ENCODE measurements at regions not wholly inside any gene's neighbourhood (a gene's known extent, or its start where the extent isn't known, plus 50 kb on each side); places are given as distances from the start of the nearest gene placed in this dataset.
A peak's percentile ranks its signal among the peaks of the same experiment; 100 is the strongest.

DNA sequence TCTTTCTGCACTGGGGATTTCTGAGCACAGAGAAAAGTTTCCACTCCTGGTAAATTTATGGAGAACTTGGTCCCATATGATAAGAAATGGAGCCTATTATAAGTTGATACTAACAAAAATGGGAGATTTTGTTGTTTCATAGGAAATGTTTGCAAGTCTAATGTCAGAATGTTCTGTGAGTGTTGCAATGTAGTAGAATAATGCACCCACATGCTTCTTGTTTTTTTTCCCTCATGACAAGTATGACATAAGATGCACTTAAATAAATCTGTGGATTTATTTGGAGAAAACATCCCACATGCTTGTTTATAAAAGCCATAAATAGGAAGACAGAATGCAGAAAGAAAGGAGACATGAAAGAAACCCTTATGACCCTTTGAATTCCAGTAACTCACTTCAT lies 50.8 kb upstream of the KCNJ6 start:
- peak; percentile 29 to 32 for DNase-seq

DNA sequence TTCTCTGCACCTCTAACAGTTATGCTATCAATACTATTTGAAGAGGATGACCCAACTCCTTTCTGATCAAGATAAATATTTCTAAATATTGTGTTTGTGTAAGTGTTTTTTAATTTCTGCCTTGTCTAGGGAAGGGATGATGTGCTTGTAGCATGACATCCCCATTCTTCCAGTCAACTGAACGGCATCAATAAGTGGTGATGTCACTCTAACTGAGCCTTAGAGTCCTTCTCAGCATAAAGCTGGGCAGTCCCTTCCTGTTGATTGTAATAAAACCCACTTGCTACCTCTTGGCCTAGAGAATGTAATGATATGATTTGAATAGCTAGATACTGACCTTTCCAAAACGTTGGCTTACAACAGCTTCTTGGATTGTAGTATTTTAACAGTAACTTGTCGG lies 52.5 kb upstream of the KCNJ6 start:
- DNase-seq: no peak

DNA sequence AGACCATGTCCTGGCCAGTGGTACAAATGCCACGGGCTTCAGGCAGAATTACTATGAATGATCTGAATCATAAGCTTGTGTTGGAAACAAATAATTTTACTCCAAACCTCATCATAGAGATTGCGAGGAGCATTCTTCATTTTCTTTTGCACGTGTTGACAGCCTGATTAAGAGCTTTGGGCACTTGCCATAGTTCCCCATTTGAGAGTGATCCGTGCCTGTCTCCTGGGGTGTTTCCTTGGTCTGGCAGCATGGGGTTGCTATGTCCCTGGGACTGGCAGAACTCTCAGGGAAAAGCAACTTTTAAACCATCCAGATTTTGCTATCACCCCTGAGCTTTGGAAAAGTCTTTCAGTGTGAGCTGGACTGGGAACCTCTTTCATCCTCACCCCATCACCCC lies 54.3 kb upstream of the KCNJ6 start:
- DNase-seq: no peak

DNA sequence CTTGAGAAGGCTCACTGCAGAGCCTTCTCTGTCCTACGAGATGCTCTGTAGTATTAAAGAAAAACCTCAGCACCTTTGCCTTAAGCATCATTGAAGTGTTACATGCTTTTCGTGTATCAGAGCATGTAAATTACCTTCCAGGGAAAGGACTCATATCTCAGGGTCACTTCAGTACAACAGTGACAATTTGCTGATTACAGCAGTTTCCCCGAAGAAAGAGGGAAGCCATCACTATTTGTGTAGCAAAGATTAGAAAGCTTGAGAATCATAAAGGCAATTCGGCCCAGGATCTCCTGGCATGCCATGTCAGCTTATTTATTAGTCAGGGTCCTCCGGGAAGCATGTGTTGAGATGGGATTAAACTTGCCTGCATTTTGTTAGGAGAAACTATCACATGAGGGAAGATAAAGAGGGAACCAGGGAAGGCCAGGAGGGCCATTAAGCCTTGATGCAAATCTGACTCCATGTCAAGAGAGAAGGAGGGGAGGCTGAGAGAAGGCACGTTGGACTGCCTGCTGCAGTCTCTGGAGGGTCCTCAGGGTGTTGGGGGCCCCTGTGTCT lies 55.2 kb upstream of the KCNJ6 start:
- DNase-seq: no peak

DNA sequence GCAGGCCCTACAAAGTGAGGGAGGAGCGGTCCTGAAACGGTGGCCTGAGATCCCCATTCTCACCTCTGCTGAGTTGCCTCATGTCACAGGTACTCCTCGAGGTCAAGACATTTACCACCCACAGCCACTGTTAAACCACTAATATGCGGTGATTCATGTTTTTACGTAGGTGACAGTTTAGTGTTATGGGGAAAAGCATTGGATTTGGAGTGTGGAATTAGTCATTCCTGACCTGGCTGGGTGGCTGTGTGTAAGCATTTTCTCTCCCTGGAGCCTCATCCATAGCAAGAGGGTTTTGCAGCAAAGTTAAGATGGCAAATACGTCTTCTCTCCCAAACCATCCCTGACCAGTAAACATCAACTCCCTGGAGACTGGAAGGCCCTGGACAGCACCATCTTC lies 57.8 kb upstream of the KCNJ6 start:
- DNase-seq: no peak

DNA sequence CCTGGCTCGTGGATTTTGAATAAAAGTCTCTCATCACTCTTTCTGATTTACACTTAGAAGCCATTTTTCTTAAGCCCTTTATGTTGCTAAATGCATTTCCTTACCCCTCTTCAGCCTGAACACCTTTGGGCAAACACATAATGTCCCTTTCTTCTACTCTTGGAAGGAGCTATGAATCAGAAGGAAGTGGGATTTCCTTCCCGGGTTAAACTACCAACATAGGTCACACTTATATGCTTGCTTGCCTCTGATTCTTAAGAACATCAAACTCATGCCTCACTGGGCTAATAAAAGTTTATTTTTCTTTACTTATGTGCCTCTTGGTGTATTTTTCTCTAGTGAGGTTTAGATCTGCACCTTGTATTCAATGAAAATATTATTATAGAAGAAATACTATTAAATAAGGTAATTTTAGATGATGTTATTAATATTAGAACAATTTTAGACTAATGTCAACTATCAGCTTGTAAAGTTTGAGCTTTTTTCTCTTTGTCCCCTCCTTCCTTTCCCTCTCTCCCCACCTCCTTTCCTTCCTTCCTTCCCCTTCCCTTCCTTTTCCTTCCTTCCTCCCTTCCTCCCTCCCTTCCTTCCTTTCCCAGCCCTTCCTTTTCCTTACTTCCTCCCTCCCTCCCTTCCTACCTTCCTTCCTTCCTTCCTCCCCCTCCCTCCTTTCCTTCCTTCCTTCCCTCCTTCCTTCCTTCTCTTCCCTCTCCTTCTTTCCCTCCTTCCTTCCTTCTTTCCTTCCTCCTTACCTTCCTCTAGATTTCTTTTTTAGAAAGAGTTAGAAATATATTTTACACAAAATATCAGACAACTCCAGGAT lies 66.5 kb upstream of the KCNJ6 start:
- no peak for DNase-seq

DNA sequence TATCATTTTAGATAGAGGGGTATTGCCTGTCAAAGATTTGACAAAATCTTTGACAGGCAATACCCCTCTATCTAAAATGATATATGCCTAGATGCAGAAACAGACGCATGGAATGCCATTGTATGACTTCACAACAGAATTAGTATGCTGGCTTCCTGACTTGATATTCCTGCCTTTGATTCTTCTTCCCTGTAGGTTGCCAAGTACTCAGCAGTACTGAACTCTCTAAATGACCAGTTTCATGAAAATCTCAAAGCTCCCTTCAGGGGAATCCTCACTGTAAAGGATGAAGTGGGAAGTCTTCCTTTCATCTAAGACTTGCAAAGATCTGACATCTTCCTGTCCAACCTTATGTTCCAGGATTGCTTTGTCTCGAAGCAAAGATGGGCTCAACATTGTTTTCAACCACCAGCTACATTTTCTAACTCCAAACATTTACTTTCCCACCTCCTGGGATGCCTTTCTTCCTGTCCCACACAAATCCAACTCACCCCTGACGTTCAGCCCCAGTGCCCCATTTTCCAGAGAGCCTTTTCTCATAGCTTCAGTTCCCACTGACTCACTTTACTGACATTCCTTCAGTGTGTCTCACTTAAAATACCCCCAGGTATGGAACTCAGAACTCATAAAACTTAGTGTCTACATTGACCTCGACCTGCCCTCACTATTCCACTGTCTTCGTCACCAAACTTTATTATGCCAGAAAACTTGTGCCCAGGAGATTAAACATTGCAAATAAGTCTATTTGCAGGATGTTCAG lies 67.3 kb upstream of the KCNJ6 start:
- no peak for DNase-seq

DNA sequence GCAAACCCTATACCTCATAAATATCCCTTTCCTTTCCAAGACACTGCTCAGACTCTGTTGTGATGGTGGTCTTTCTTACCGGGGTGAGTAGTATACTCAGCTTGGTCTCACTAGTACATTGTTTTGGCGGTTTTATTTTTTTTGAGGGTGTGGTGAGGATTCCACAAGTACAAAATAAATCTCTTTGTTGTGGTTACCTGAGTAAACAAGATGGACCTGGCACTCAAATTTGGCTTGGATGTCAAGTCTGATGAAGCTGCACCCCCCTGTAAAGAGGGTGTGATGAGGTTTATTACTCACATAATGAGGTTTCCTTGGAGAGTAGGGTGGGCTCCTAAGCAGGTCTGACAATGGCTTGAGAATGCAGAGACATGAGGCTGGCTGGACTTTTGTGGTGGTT lies 68.2 kb upstream of the KCNJ6 start:
- DNase-seq: no peak

DNA sequence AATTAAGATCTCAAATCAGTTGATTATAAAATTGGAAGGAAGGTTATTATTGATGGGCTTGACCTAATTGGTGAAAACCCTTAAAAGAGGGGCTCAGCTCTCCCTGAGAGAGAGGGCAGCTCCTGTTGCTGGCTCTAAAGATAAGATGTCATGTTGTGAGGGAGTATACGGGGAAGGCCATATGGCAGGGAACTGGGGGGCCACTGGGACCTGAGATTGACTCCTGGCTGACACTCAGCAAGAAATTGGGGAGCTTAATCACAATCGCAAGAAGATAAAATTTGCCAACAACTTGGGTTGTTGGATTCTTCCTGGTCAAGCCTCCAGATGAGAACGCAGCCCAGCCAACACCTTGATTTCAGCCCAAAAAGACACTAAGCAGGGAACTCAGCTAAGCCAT lies 69.7 kb upstream of the KCNJ6 start:
- DNase-seq: no peak

DNA sequence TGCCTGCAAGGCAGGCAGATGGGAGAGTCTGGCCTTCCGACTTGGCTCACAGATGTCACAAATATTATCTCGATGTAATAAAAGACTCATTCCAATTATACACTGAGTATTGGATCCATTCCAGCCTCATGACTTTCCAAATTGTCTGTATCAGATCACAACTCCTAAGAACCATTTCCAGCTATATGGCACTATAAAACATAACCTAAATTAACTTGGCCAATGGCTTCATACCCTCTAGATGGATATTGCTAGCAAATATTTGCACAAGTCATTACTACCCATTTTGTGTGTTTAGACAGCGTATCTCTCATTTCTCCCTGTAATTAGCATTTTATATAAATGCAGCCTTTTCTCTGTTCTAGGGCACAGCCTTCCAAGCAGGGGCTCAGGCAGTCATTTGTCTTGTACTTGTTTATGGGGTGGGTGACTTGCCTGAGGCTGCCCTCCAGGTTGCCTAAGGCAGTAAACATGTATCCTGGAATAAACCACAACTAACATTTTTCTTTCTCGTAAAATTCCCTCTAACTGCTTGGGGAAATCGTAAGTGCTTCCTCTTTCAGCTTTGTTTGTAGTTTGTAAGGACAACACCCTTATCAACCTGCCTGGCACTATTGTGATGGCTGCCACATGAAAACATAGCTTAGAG lies 70.6 kb upstream of the KCNJ6 start:
- no peak for DNase-seq

DNA sequence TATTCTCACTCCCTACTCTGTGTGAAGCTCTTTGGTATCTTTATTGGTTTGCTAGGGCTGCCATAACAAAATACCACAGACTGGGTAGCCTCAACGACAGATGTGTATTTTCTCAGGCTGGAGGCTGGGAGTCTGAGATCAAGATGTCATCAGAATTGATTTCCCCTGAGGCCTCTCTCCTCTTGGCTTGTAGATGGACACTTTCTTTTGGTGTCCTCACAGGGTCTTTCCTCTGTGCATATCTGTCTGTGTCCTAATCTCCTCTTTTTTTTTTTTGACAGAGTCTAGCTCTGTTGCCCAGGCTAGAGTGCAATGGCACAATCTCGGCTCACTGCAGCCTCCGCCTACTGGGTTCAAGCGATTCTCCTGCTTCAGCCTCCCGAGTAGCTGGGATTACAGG lies 71.4 kb upstream of the KCNJ6 start:
- no peak for DNase-seq

DNA sequence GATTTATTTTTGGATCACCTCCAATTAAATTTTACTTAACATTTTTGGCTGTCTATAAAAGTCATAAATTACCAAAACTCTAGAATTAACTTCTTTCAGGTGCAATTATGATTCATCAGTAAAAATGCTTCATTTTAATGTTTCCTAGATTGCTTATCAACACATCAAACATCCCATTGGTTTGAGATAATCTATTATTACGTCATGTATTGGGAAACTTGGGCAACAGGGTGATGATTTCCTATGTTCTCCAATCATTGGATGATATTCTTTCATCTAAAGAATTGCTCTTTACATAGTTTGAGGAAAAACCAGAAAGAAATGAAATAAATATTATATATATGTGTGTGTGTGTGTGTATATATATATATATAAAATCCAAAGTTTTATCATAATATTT lies 76.8 kb upstream of the KCNJ6 start:
- no peak for DNase-seq

DNA sequence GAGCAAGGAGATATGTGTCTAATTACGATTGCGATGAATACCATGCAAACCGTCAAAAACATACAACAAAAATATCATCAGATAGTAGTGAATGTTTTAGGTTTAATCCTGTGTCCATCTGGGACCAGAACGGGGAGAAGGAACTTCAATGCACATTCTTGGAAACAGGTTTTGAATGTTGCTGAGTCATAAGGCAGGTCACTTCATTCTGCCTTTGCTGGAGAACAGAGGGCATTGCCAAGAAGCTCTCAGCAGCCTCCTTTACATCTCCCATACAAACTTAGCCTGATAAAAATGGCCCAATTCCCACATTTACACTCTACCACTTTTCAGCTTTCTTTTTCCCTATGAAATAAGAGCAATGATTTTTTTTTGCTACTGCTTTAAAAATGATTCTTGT lies 78.0 kb upstream of the KCNJ6 start:
- DNase-seq: no peak

DNA sequence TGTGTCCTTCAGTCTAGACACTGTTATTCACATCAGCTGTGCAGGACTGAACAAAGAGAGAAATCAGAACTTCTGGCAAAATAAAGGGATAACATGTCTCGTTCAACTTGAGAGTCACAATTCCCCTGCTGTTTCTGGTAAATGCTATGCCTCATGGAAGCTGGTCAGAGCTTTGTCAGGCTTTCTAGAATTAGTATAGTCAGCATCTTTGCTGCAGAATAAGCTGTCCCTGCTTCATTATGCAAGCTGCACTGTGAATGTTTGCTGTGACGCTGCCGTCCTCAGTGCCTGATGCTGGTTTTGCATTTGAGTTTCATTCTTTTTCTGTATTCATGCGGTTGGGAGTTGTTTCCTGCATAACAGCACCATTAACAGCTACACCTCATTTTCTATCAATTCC lies 96.4 kb upstream of the KCNJ6 start:
- DNase-seq: no peak

DNA sequence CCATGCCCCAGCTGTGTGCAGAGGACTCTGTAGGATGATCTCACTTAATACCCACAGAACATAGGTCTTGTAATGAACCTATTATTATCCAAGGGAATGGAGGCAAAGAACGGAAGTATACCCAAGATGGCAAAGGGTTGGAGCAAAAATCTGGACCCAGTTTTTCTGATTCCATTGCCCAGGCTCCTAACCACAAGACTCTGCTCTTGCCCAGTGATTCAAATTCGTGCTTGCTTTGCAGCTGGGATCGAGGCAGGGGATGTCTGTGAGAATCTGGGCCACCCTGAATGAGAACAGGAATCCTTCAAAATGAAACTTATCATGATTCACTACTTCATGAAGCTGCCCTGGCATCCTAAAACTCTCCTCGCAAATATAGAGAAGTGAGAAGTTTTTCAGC lies 97.5 kb upstream of the KCNJ6 start:
- no peak for DNase-seq

DNA sequence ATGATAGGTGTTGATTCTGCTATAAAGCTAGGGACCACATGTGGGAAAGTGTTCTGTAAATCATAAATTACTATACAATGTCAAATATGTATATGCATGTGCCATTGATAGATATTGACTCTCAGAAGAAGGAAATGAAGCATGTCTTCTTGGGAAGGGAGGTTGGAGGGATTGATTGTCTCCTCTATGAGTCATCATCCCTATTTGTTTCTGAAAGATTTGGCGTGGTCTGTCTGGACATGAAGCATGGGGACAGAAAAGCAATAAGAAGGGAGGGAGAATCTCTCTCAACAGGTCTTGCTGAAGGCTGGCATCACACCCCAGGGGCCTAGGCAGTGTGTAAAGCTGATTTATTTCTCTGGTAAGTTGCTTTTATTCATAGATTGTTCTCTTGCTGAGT lies 98.0 kb upstream of the KCNJ6 start:
- DNase-seq: no peak

DNA sequence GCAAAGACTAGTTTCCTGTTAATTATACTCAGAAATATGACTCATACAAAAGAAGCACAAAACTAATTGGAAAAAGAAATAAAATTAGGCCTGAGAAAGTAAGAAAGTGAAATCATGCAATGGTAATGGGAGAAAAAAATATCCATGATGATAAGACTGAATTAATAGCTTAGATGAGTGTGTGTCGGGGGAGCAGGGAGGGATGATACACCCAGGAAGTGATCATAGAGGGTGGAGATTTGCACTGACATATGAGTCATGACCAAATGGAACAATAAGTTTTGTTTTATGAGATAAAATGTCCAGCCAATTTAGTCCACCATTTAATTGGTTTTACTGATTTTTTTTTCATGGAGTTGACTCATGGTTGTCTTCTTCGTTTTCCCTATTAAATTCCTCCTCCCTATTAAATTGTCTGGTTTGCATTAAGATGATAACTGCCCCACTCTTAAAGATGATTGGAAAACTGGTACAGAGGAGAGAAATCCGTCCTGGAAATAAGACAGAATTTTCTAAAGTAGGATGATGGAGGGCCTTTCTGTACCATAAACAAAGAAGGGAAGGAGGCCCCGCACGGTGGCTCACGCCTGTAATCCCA lies 111.7 kb upstream of the KCNJ6 start:
- DNase-seq: no peak

DNA sequence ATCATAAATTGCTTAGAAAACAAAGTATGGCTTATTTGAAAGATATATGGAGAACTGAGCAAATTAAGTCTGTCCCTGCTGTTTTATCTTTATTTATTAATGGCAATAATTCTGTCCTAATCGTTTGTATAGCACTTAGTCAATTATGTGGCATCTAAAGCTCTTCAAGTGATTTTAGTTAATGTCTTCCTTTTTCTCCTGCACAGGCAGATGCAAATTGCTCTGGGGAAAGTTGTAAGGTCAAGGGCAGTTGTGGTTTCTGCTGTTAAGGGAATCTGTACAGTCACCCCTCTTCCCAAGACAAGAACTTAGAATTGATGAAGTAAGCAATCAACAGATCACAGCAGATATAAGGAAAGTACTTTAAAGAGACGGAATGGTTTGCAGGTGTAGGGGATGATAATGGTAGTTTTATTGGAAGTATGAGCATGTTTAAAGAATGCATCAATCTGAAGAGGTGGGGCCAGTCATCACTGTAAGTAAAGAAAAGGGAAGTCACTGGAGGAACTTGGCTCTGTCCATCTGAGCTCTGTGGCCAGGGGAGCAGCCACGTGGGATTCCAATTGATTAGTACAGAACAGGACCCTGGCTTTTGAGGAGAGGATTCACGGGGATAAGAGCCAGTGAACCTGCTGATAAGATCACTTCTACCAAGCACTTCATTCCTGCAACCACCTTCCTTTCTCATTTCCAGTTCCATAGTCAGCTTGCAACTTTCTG lies 116.0 kb upstream of the KCNJ6 start:
- DNase-seq: peak in 1 of 2 donors; percentile 15

DNA sequence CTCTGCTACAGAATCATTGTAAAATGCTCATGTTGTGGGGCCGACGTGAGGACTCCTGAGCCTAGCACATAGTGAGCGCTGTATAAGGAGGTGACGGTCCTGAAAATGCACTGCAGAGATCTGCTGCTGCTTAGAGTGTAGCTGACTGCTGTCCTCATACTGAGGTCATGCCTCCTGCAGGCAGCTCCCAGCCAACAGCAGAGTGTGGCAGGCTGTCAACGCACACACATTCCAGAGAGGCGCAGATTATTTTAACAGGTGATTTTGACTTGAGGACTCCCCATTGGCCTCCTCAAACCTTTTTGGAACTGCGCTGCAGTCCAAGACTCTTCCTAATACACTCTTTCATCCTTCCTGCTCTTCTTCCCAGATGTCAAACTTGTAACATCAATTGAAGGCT lies 119.8 kb upstream of the KCNJ6 start:
- DNase-seq: no peak

DNA sequence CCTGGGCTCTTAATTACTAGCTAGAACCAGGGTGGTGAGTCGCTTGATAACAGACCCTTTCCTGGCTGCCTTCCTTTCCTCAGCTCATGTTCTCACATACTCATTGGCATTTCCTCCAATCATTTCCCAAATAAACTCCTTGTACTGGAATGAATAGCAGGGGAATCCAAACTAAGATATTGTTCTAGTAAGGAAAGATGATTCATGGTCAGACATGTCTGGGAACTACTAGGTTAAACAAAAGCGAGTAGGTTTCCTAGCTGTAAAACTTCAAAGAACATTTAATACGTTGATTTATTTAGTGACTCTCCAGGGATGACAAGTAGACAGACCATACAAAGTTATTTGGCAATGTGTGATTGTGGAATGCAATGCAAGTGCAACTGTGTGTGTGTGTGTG lies 121.2 kb upstream of the KCNJ6 start:
- DNase-seq: no peak

DNA sequence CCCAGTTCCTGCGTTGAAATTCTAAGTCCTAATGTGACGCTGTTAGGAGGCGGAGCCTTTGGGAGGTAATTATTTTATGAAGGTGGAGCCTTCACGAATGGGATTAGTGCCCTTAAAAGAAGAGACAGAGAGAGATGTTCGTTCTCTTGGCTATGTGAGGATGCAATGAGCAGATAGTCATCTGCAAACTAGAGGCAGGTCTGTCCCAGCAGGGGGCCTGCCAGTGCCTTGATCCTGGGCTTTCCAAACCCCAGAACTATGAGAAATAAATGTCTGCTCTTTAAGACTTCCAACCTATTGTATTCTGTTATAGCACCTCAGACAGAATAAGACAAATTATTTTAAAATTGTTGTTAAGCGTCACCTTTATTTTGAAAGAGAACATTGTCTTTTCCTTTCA lies 123.1 kb upstream of the KCNJ6 start:
- DNase-seq: no peak

DNA sequence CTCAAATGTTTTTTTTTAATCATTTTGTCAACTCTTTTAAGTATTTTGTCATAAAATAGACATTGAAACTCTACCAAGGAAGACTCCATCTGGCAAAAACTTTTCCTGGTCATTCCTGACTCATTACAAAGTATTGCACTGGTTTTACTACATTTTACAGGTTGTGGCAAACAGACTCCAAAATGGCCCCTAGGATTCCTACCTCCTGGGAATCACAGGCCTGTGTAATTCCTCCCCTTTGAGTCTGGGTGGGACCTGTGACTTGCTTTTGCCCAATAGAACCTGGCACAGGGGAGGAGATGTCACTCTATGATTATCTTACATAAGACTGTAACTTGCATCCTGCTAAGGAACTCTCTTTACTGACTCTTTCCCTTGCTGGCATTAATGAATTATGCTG lies 123.6 kb upstream of the KCNJ6 start:
- no peak for DNase-seq
